IMR-90 (cell line): ENCODE measurements at regions not wholly inside any gene's neighbourhood (a gene's known extent, or its start where the extent isn't known, plus 50 kb on each side); places are given as distances from the start of the nearest gene placed in this dataset.

Experiments
- ATAC-seq: fragments of 200-7000 bp; cut with Tn5 transposase; 2 replicates; pipeline ENCODE4 v1.9.1; 2020; ENCODE audit warnings: low read depth, mild to moderate bottlenecking, moderate library complexity
- BruUV-seq: library from RNA; stranded (reverse); fragments of 400-500 nt; replicated peaks from 2 replicates; lab custom pipeline; 2021; lab: Mats Ljungman, UMichigan
- CTCF ChIA-PET: fragments of 300-600 bp; formaldehyde crosslinking; extraction: SDS; loops from one replicate; lab custom pipeline; 2021; ENCODE audit warnings: antibody characterized with exemption; lab: Yijun Ruan, JAX
- POLR2A ChIA-PET: fragments of 300-600 bp; sonication (Branson Sonifier 250); formaldehyde crosslinking; loops from one replicate; lab custom pipeline; 2022; ENCODE audit warnings: antibody characterized with exemption; ENCODE audit not compliant: unreplicated experiment; lab: Charles Lee
- DNase-seq: peaks from one replicate; pipeline ENCODE4 v3.0.0; 2013
- H2AFZ ChIP-seq: replicated peaks from 2 replicates; pipeline ENCODE3; 2013; ENCODE audit warnings: low read length, mild to moderate bottlenecking; ENCODE audit not compliant: poor library complexity
- H2AK5ac ChIP-seq: 2 replicates; pipeline ENCODE4 v1.6.1; 2013; ENCODE audit warnings: low read depth, low read length, inconsistent platforms
- H2AK9ac ChIP-seq: replicated peaks from 2 replicates; pipeline ENCODE3; 2013; ENCODE audit warnings: mild to moderate bottlenecking, low read depth, low read length, moderate library complexity; ENCODE audit not compliant: poor library complexity
- H2BK120ac ChIP-seq: 2 replicates; pipeline ENCODE4 v1.6.1; 2013; ENCODE audit warnings: low read depth, low read length, inconsistent platforms
- H2BK15ac ChIP-seq: 3 replicates; pipeline ENCODE4 v1.6.1; 2013; ENCODE audit warnings: low read depth, low read length, inconsistent platforms
- H2BK20ac ChIP-seq: 2 replicates; pipeline ENCODE4 v1.6.1; 2013; ENCODE audit warnings: low read depth, mild to moderate bottlenecking, inconsistent platforms, low read length, moderate library complexity
- H2BK5ac ChIP-seq: 2 replicates; pipeline ENCODE4 v1.6.1; 2013; ENCODE audit warnings: mild to moderate bottlenecking, low read depth, low read length, inconsistent platforms; ENCODE audit not compliant: poor library complexity, severe bottlenecking
- H3K14ac ChIP-seq: replicated peaks from 2 replicates; pipeline ENCODE4 v1.6.1; 2013; ENCODE audit warnings: low read depth, low read length, inconsistent platforms
- H3K18ac ChIP-seq: 2 replicates; pipeline ENCODE4 v1.6.1; 2013; ENCODE audit warnings: low read depth, low read length, control low read depth
- H3K23ac ChIP-seq: 2 replicates; pipeline ENCODE4 v1.6.1; 2013; ENCODE audit warnings: low read depth, low read length, inconsistent platforms
- H3K27ac ChIP-seq: 2 replicates; pipeline ENCODE4 v1.5.1; 2013; ENCODE audit warnings: mild to moderate bottlenecking, control low read depth, low read length; ENCODE audit not compliant: insufficient read depth
- H3K27me3 ChIP-seq: 2 replicates; pipeline ENCODE4 v1.6.1; 2013; ENCODE audit warnings: low read length; ENCODE audit not compliant: control insufficient read depth, insufficient read depth
- H3K36me3 ChIP-seq: 2 replicates; pipeline ENCODE4 v1.6.1; 2013; ENCODE audit warnings: low read length, mixed read lengths; ENCODE audit not compliant: control insufficient read depth, insufficient read depth
- H3K4ac ChIP-seq: 2 replicates; pipeline ENCODE4 v1.6.1; 2013; ENCODE audit warnings: low read depth, low read length, inconsistent platforms
- H3K4me1 ChIP-seq: 2 replicates; pipeline ENCODE4 v1.6.1; 2013; ENCODE audit warnings: low read length, mixed read lengths; ENCODE audit not compliant: control insufficient read depth, insufficient read depth
- H3K4me2 ChIP-seq: 2 replicates; pipeline ENCODE4 v1.6.1; 2013; ENCODE audit warnings: low read depth, mild to moderate bottlenecking, control low read depth, low read length, moderate library complexity
- H3K4me3 ChIP-seq: 2 replicates; pipeline ENCODE4 v1.5.1; 2013; ENCODE audit warnings: low read depth, mild to moderate bottlenecking, control low read depth, low read length, moderate library complexity; ENCODE audit not compliant: insufficient read depth
- H3K56ac ChIP-seq: 2 replicates; pipeline ENCODE4 v1.6.1; 2013; ENCODE audit warnings: low read length, inconsistent platforms; ENCODE audit not compliant: insufficient read depth; ENCODE audit errors: extremely low read depth
- H3K79me1 ChIP-seq, 2 experiments: 2 replicates each; pipeline ENCODE4 v1.6.1; 2013; ENCODE audit warnings: low read length in 2 of 2, inconsistent platforms in 1 of 2, low read depth in 1 of 2
- H3K9ac ChIP-seq: 2 replicates; pipeline ENCODE4 v1.6.1; 2013; ENCODE audit warnings: low read depth, low read length, control low read depth
- H3K9me1 ChIP-seq: 2 replicates; pipeline ENCODE4 v1.6.1; 2013; ENCODE audit warnings: low read length, inconsistent platforms; ENCODE audit not compliant: insufficient read depth
- H3K9me3 ChIP-seq: 2 replicates; pipeline ENCODE4 v1.6.1; 2013; ENCODE audit warnings: low read length; ENCODE audit not compliant: control insufficient read depth, insufficient read depth
- H4K20me1 ChIP-seq: 2 replicates; pipeline ENCODE4 v1.6.1; 2013; ENCODE audit warnings: low read length, inconsistent platforms; ENCODE audit not compliant: insufficient read depth
- H4K5ac ChIP-seq: 2 replicates; pipeline ENCODE4 v1.6.1; 2013; ENCODE audit warnings: mild to moderate bottlenecking, low read depth, low read length, control low read depth
- H4K8ac ChIP-seq, 2 experiments: 2 replicates each; pipeline ENCODE4 v1.6.1; 2013; ENCODE audit warnings: low read depth in 2 of 2, low read length in 2 of 2, control low read depth in 1 of 2, inconsistent platforms in 1 of 2
- H4K91ac ChIP-seq: 2 replicates; pipeline ENCODE4 v1.6.1; 2013; ENCODE audit warnings: low read depth, low read length, inconsistent platforms; ENCODE audit not compliant: insufficient read depth
- BHLHE40 ChIP-seq: fragments of 150-350 bp; IDR thresholded peaks from 2 replicates; pipeline ENCODE4 v1.6.1; 2016; ENCODE audit warnings: mild to moderate bottlenecking, low read depth, low read length
- CEBPB ChIP-seq: IDR thresholded peaks from 2 replicates; pipeline ENCODE4 v1.6.1; 2012; ENCODE audit warnings: low read depth, low read length, improper control_type of control experiment
- CHD1 ChIP-seq: IDR thresholded peaks from 2 replicates; pipeline ENCODE4 v1.6.1; 2012; ENCODE audit warnings: low read depth, low read length, improper control_type of control experiment
- CTCF ChIP-seq: conservative IDR thresholded peaks from 2 replicates; pipeline ENCODE4 v1.5.1; 2012; ENCODE audit warnings: mild to moderate bottlenecking, low read depth, low read length, improper control_type of control experiment
- FOS ChIP-seq: fragments of 150-350 bp; IDR thresholded peaks from 2 replicates; pipeline ENCODE4 v1.6.1; 2016; ENCODE audit warnings: low read depth, low read length
- MAFK ChIP-seq: IDR thresholded peaks from 2 replicates; pipeline ENCODE4 v1.6.1; 2012; ENCODE audit warnings: low read depth, low read length, improper control_type of control experiment
- MAZ ChIP-seq: IDR thresholded peaks from 2 replicates; pipeline ENCODE4 v1.6.1; 2012; ENCODE audit warnings: low read depth, mild to moderate bottlenecking, low read length, improper control_type of control experiment, moderate library complexity, borderline replicate concordance
- MXI1 ChIP-seq: IDR thresholded peaks from 2 replicates; pipeline ENCODE4 v1.6.1; 2012; ENCODE audit warnings: low read depth, mild to moderate bottlenecking, low read length, moderate library complexity, borderline replicate concordance
- NFE2L2 ChIP-seq: fragments of 150-350 bp; IDR thresholded peaks from 2 replicates; pipeline ENCODE4 v1.6.1; 2016; ENCODE audit warnings: low read depth, mild to moderate bottlenecking, low read length
- POLR2A ChIP-seq: IDR thresholded peaks from 2 replicates; pipeline ENCODE4 v1.6.1; 2012; ENCODE audit warnings: mild to moderate bottlenecking, low read depth, low read length
- RAD21 ChIP-seq: IDR thresholded peaks from 2 replicates; pipeline ENCODE4 v1.6.1; 2012; ENCODE audit warnings: low read length, improper control_type of control experiment
- RCOR1 ChIP-seq: IDR thresholded peaks from 2 replicates; pipeline ENCODE4 v1.6.1; 2012; ENCODE audit warnings: mild to moderate bottlenecking, low read length, improper control_type of control experiment; ENCODE audit not compliant: insufficient replicate concordance
- RFX5 ChIP-seq: IDR thresholded peaks from 2 replicates; pipeline ENCODE4 v1.8.0; 2012; ENCODE audit warnings: low read depth, mild to moderate bottlenecking, low read length, moderate library complexity
- SMC3 ChIP-seq: fragments of 150-350 bp; IDR thresholded peaks from 2 replicates; pipeline ENCODE4 v1.6.1; 2016; ENCODE audit warnings: low read depth, mild to moderate bottlenecking, antibody characterized with exemption, low read length, moderate library complexity
- WGBS, 2 experiments: methylation state at CpG; one replicate each; pipeline versions ENCODE4 v1.1.5 to v1.1.7; 2013; ENCODE audit warnings: missing lambda C conversion rate in 2 of 2; ENCODE audit not compliant: insufficient read length in 1 of 2; ENCODE audit errors: extremely low coverage in 2 of 2; 5-methylcytosine and 5-hydroxymethylcytosine counted together
- dilution Hi-C: fragments of 300-500 bp; cut with HindIII; formaldehyde crosslinking; loops from one replicate; pipeline ENCODE4 v1.14.3; 2018; ENCODE audit warnings: low sequenced_read_pairs; ENCODE audit not compliant: unreplicated experiment
- in situ Hi-C: fragments of 300-500 bp; cut with MboI; formaldehyde crosslinking; loops from 3 replicates; pipeline ENCODE4 v1.14.3; 2019; ENCODE audit warnings: low sequenced_read_pairs, inconsistent platforms, mixed read lengths
- intact Hi-C: fragments of 100-400 bp; cut with micrococcal nuclease; formaldehyde crosslinking; loops from 2 replicates; pipeline ENCODE4 v1.10.0; 2022
- TF ChIP-seq, protein P1 (sequence below): fragments of 150-350 bp; IDR thresholded peaks from 2 replicates; pipeline ENCODE4 v1.6.1; 2017; ENCODE audit warnings: mild to moderate bottlenecking, antibody characterized with exemption, low read length, low read depth
- TF ChIP-seq, protein P2 (sequence below): fragments of 150-350 bp; IDR thresholded peaks from 2 replicates; pipeline ENCODE4 v1.6.1; 2016; ENCODE audit warnings: low read depth, mild to moderate bottlenecking, low read length, moderate library complexity, borderline replicate concordance

DNA sequence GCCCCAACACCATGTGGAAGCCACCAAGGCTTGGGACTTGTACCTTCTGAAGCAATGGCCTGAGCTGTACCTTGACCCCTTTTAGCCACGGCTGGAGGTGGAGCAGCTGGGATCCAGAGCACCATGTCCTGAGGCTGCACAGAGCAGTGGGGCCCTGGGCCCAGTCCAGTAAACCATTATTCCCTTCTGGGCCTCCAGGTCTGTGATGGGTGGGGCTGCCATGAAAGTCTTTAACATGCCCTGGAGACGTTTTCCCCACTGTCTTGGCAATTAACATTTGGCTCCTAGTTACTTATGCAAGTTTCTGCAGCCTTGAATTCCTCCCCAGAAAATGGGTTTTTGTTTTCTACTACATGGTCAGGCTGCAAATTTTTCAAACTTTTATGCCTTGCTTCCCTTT, 323.7 kb upstream of the ZP4 start:
- dilution Hi-C loops: no loop called here
- H4K20me1 ChIP-seq: no peaks in the 10 kb centered on the region
- no peaks in the 10 kb centered on the region for H3K79me1 ChIP-seq
- ATAC-seq (no peak), DNase-seq (no peak)
- no TSS peak for BruUV-seq
- no peak overlapping the region for H2AK9ac ChIP-seq
- no peak overlapping the region for H4K91ac ChIP-seq
- peaks cover 5% of the 10 kb centered on the region; the same call in 1 of the 2 replicates for H3K9me3 ChIP-seq
- H3K27me3 ChIP-seq: no peaks in the 10 kb centered on the region
- in situ Hi-C loops: no loop called here
- TF ChIP-seq RAD21 (no peak), BHLHE40 (no peak), SMC3 (no peak), RCOR1 (no peak), CEBPB (no peak), POLR2A (no peak), FOS (no peak), NFE2L2 (no peak), MXI1 (no peak), CHD1 (no peak), CTCF (no peak), RFX5 (no peak), MAZ (no peak), MAFK (no peak)
- TF ChIP-seq, protein P1, sequence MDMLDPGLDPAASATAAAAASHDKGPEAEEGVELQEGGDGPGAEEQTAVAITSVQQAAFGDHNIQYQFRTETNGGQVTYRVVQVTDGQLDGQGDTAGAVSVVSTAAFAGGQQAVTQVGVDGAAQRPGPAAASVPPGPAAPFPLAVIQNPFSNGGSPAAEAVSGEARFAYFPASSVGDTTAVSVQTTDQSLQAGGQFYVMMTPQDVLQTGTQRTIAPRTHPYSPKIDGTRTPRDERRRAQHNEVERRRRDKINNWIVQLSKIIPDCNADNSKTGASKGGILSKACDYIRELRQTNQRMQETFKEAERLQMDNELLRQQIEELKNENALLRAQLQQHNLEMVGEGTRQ: no peak
- TF ChIP-seq, protein P2, sequence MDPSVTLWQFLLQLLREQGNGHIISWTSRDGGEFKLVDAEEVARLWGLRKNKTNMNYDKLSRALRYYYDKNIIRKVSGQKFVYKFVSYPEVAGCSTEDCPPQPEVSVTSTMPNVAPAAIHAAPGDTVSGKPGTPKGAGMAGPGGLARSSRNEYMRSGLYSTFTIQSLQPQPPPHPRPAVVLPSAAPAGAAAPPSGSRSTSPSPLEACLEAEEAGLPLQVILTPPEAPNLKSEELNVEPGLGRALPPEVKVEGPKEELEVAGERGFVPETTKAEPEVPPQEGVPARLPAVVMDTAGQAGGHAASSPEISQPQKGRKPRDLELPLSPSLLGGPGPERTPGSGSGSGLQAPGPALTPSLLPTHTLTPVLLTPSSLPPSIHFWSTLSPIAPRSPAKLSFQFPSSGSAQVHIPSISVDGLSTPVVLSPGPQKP: no peak
- H2AK5ac ChIP-seq: no peak overlapping the region
- H2BK15ac ChIP-seq: no peak overlapping the region
- H2BK20ac ChIP-seq: no peak overlapping the region
- no peaks in the 10 kb centered on the region for H3K9me1 ChIP-seq
- H3K36me3 ChIP-seq: no peaks in the 10 kb centered on the region
- no peak overlapping the region for H3K18ac ChIP-seq
- no peak overlapping the region for H3K4ac ChIP-seq
- WGBS, 2 experiments: no CpG with 5 or more reads among the region's 2 CpGs
- no peak overlapping the region for H3K9ac ChIP-seq
- no peak overlapping the region for H4K8ac ChIP-seq
- H3K23ac ChIP-seq: no peak overlapping the region
- H3K56ac ChIP-seq: no peak overlapping the region
- CTCF ChIA-PET: no interaction called here
- H3K4me3 ChIP-seq: no peak overlapping the region
- no peak overlapping the region for H3K4me2 ChIP-seq
- H3K14ac ChIP-seq: no peak overlapping the region
- intact Hi-C loops: no loop called here
- H2BK5ac ChIP-seq: no peak overlapping the region
- H3K4me1 ChIP-seq: no peaks in the 10 kb centered on the region
- no peak overlapping the region for H2AFZ ChIP-seq
- H4K5ac ChIP-seq: no peak overlapping the region
- no peak overlapping the region for H2BK120ac ChIP-seq
- POLR2A ChIA-PET: no interaction called here
- H3K27ac ChIP-seq: no peak overlapping the region
